ENCODE measurements at regions not wholly inside any gene's neighbourhood (a gene's known extent, or its start where the extent isn't known, plus 50 kb on each side); places are given as distances from the start of the nearest gene placed in this dataset.
"Not testable (repeated sequence)": the region's sequence is repeated elsewhere in the genome, so short reads cannot be mapped to it uniquely, and the experiment has no call there.

- DNase-seq = no peak
Observed at GRCh38 chr12:112616469-112617152, 174.9 kb upstream of the RPH3A start.

DNA sequence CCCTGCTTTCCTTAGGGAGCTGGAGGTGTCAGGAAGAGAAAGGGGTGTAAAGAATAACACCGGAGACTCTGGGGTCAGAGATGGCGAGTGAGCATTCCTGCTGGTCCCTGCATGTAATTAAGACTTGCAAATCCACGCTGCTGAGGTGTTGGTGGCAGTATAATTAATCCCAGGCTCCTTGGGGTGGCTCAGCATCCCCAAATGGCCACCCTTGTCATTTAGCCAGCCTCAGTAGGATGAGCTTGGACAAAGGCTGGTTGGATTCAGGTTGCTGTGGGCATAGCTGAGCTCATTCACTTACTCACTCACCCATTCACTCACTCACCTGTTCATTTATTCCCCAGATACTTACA, 174.4 kb upstream of the RPH3A start:
- DNase-seq = no peak

DNA sequence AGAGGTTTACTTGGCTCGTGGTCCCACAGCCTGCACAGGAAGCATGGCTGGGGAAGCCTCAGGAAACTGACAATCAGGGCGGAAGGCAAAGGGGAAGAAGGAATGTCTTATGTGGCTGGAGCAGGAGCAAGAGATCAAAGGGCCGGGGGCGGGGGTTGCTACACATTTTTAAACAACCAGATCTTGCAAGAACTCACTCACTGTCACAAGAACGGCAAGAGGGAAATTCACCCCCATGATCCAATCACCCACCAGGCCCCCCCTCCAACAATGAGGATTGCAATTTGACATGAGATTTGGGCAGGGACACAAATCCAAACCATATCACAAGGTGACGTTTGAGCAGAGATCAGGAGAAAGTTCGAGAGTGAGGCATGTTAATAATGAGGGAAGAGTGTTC, 163.7 kb upstream of the RPH3A start:
- no peak for DNase-seq

DNA sequence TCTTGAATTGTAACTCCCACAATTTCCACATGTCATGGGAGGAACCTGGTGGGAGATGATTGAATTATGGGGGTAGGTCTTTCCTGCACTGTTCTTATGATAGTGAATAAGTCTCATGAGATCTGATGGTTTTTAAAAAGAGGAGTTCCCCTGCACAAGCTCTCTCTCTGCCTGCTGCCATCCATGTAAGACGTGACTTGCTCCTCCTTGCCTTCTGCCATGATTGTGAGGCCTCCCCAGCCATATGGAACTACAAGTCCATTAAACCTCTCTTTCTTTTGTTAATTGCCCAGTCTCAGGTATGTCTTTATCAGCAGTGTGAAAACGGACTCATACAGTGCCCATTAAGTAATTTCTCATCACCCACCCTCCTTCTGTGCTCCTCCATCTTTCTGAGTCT, 159.6 kb upstream of the RPH3A start:
- DNase-seq = not testable (repeated sequence)

DNA sequence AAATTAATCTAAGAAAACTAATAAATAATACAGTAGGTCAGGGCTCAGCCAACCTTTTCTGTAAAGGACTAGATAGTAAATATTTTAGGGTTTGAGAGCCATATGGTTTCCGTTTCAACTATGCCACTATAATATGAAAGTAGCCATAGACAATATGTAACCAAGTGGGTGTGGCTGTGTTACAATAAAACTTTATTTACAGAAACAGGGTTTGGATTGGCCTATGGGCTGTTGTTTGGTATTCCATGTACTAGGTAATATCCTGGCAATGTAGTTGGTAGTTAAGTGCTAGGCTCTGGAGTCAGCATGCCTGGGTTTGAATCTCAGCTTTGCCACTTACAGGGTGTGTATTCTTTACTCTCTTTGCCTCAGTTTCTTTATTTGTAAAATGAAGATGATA, 156.5 kb upstream of the RPH3A start:
- no peak for DNase-seq

GRCh38 chr12:112638420-112638819, 153.1 kb upstream of the RPH3A start:
- DNase-seq = no peak

DNA sequence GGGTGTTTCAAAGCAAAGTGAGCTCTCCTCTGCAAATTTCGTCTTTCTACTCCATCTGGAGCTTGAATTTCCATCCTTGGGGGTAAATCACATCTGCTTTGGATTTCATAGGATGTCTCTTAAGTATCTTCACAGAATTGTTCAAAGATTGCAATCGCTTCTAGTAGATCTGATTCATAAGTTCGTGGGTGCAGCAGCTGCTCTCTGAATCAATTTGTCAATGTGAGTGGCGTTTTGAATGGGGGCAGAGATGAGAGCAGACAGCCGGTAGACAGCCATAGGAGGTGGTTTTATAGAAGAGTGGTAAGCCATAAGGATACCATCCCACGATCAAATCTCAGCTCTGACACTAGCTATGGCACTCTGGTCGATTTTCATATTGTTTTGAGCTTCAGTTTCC, 146.0 kb upstream of the RPH3A start:
- DNase-seq = no peak

DNA sequence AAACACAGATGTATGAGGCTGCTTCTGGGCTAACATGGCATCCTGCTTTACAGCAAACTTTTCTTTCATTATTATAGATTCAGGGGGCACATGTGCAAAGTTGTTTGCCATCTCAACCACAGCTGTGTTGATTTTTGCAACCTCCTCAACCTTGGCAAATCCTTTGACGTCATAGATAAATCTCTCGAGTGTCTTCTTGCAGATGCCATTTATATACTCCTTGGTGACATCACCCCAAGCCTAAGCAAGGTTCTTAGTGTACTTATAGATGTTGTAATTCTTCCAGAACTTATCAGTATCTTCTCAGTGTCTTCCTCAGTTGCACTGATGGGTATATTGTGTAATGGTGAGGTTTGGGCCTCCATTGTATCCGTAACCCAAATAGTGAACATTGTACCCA, 135.4 kb upstream of the RPH3A start:
- DNase-seq = no peak

DNA sequence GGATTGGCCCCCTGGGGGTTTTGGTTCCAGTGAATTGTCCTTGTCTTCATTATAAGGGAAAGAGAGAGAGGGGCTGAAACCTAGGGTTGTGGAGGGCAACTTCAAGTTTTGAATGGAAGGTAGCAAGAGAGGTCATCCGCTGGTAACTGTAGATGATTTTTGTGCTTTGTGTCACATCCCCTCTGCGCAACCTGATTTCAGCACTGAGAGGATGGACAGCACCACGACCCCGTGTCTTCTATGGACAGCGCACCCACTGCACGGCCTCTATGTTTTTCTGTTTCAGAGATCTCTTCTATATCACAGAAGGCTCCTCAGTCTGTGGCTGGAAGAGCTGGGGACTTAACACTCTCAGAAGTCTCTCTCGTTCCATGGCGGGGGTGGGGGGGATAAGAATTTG, 127.0 kb upstream of the RPH3A start:
- peak; percentile 24 for DNase-seq

- DNase-seq = no peak
Observed at GRCh38 chr12:112665958-112666357, 125.6 kb upstream of the RPH3A start.

- DNase-seq = no peak
Observed at GRCh38 chr12:112671564-112671963, 120.0 kb upstream of the RPH3A start.

GRCh38 chr12:112674539-112674938, 117.0 kb upstream of the RPH3A start:
- DNase-seq = no peak

DNA sequence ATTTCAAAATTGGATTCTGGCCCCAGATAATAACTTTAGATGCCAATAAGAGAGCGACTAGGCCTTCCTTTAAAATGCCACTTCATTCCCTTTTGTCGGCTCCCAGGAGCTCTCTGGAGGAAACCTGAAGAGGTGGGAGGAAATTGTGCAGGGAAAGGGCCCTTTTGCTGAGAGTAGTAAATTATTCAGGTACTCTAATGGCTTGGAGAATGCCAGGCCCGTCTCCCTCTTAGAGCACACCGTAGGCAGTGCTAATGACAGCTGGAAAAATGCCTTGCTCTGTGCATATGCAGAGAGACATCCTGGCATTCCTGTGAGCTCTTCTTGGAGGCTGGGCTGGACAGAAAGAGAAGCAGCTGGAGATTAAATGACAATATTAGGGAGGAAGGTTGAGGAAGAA, 115.0 kb upstream of the RPH3A start:
- DNase-seq = no peak

- no peak for DNase-seq
Observed at GRCh38 chr12:112677050-112677765, 114.3 kb upstream of the RPH3A start.

GRCh38 chr12:112680993-112681392, 110.6 kb upstream of the RPH3A start:
- DNase-seq = no peak

GRCh38 chr12:112682586-112682985, 109.0 kb upstream of the RPH3A start:
- no peak for DNase-seq

GRCh38 chr12:112684742-112685141, 106.8 kb upstream of the RPH3A start:
- no peak for DNase-seq

- no peak for DNase-seq
Observed at GRCh38 chr12:112685321-112685720, 106.2 kb upstream of the RPH3A start.

DNA sequence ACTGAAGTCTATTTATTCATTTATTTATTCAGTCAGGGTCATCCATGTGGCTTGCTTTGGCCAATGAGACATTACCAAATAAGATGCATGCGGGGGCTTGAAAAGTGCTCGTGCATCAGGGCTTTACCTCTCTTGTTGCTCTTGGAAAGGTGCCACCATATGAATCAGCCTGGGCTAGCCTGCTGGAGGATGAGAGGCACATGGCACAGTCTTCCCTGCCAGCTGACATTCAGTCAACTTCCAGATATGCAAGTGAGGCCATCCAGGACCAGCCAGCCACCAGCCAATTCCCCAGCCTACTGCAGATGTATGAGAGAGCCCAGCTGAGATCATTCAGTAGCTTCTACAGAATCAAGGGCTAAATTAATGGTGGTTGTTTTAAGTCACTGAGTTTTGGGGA, 105.2 kb upstream of the RPH3A start:
- DNase-seq = no peak

- no peak for DNase-seq
Observed at GRCh38 chr12:112694065-112694464, 97.5 kb upstream of the RPH3A start.

DNA sequence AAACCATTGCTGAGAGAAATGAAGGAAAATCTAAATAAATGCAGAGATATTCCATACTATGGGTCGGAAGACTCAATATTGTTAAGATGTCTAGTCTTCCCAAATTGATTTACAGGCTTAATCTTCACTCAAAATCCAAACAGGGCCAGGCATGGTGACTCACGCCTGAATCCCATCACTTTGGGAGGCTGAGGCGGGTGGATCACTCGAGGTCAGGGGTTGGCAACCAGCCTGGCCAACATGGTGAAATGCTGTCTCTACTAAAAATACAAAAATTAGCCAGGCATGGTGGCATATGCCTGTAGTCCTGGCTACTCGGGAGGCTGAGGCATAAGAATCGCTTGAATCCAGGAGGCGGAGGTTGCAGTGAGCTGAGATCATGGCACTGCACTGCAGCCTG, 94.1 kb upstream of the RPH3A start:
- DNase-seq = not testable (repeated sequence)

GRCh38 chr12:112705037-112705632, 86.4 kb upstream of the RPH3A start:
- DNase-seq = no peak

- DNase-seq = no peak
Observed at GRCh38 chr12:112710414-112710813, 81.1 kb upstream of the RPH3A start.

- no peak for DNase-seq
Observed at GRCh38 chr12:112711026-112711425, 80.5 kb upstream of the RPH3A start.

DNA sequence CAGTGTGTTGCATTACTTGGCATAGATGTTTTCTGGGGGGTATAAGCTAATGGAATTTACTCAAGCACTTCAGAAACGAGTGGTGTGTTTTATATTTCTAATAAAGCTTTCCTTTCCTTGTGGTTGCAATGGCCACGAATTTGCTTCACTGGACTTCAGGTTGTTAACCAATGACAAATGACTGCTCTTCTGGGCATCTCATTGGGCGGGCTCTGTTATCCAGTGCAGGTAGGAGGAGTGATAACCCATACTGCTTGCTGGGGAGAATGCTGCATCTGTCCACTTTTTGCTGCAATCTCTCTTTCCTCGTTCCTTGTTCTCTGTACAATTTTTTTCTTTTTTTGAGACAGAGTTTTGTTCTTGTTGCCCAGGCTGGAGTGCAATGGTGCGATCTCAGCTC, 80.0 kb upstream of the RPH3A start:
- DNase-seq = no peak

Data from right hindlimb (tissue), 1 donor.